Fibroblast of mammary gland (primary cell): ENCODE measurements at regions not wholly inside any gene's neighbourhood (a gene's known extent, or its start where the extent isn't known, plus 50 kb on each side); places are given as distances from the start of the nearest gene placed in this dataset.

ENCODE experiments used
- DNase-seq: peaks from one replicate; pipeline ENCODE4 v3.0.0-alpha.2; 2010; ENCODE audit warnings: low read depth
- H3K4me3 ChIP-seq: 2 replicates; pipeline ENCODE4 v1.5.1; 2011; ENCODE audit warnings: low read depth, mild to moderate bottlenecking, low read length, moderate library complexity; ENCODE audit not compliant: control insufficient read depth
- TF ChIP-seq, protein P1 (sequence below): conservative IDR thresholded peaks from 2 replicates; pipeline ENCODE4 v1.5.1; 2011; ENCODE audit warnings: low read depth, low read length, inconsistent platforms; ENCODE audit not compliant: control insufficient read depth, insufficient read depth

- H3K4me3 ChIP-seq, result no peak overlapping the region
- DNase-seq, result no peak
- TF ChIP-seq, protein P1, sequence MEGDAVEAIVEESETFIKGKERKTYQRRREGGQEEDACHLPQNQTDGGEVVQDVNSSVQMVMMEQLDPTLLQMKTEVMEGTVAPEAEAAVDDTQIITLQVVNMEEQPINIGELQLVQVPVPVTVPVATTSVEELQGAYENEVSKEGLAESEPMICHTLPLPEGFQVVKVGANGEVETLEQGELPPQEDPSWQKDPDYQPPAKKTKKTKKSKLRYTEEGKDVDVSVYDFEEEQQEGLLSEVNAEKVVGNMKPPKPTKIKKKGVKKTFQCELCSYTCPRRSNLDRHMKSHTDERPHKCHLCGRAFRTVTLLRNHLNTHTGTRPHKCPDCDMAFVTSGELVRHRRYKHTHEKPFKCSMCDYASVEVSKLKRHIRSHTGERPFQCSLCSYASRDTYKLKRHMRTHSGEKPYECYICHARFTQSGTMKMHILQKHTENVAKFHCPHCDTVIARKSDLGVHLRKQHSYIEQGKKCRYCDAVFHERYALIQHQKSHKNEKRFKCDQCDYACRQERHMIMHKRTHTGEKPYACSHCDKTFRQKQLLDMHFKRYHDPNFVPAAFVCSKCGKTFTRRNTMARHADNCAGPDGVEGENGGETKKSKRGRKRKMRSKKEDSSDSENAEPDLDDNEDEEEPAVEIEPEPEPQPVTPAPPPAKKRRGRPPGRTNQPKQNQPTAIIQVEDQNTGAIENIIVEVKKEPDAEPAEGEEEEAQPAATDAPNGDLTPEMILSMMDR, result no peak
Observed at GRCh38 chr11:11036185-11036847, 178.5 kb upstream of the ZBED5 start.

GRCh38 chr11:11035331-11035730 lies 177.5 kb upstream of the ZBED5 start:
- TF ChIP-seq, protein P1, result no peak
- no peak for DNase-seq
- H3K4me3 ChIP-seq, result no peak overlapping the region

DNA sequence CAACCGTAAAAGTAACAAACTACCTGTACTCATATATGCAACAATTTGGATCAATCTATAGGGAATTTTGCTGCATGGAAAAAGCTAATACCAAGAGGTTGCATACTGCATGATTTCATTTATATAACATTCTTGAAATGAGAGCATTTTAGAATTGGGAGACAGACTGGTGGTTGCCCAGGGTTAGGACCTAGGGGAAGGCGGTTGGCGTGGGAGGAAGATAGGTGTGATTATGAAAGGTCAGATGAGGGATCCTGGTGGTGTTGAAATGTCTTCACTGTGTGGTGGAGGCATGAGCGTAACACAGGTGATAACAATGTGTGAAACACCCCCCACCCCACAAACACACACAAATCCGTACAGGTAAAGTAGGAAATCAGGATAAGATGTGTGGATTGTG lies 176.6 kb upstream of the ZBED5 start:
- no peak for DNase-seq
- H3K4me3 ChIP-seq, result no peak overlapping the region
- TF ChIP-seq, protein P1, result no peak

DNA sequence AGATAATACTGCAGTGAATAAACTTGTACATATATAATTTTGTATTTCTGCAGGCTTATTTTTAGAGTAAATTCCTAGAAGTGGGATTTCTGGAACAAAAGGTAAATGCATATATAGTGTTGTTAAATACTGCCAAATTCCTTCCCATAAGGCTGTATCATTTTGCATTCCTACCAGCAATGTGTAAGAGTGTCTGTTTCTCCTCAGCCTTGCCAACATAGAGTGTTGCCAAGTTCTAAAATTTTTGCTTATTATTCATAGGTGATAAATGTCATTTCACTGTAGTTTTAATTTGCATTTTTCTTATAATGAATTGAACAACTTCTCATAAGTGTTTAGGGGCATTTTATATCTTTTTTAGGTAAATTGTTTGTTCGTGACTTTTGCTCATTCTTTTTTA lies 174.2 kb upstream of the ZBED5 start:
- DNase-seq, result no peak
- no peak overlapping the region for H3K4me3 ChIP-seq
- TF ChIP-seq, protein P1, result no peak

DNA sequence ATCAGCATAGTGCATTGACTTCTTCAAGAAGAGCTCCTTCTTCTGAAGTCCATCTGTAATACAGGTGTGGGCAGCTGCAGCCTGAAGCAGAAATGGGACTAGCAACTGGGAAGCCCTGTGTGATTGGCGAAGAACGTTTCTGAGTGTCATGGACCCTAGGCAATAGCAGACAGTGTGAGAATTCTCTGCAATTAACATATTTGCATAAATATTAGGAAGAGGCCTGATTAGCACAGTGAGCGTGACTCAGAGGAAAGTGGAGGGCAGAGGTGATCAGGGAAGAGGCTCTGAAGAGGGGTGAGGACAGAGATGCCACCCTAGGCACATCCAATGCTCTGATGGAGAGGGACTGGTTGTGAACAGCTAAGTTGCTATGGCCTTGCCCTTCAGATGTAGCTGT lies 171.2 kb upstream of the ZBED5 start:
- no peak overlapping the region for H3K4me3 ChIP-seq
- DNase-seq, result no peak
- TF ChIP-seq, protein P1, result no peak

DNA sequence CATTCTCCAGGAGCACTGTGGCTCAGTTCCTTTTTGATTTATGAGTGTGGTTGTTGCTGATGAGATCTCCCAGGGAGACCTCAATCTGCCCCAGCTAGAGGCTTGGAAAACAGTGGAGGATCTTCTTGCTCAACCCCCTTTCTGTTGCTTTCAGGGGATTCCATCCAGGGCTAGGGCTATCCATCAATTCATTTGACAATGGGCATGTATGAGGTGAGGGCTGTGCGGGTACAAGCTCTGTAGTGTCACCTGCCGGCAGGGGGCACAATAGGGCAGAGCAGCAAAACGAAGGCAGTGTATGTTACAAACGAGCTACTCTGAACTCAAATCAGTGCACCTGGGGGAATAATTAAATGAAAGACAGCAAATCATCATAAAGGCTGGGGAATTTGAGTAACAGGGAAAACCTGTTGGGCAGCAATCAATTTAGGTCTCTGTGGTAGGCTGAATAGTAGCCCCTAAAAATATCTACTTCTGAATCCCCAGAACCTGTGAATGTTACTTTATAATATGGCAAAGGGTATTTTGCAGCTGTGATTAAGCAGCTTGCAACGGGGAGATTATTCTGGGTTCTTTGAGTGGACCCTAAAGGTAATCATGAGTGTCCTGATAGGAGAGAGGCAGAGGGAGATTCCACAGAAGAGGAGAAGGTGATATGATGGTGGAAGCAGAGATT lies 170.3 kb upstream of the ZBED5 start:
- peak; percentile 67 for DNase-seq
- TF ChIP-seq, protein P1, result peak; percentile 75
- no peak overlapping the region for H3K4me3 ChIP-seq
